ENCODE measurements at regions not wholly inside any gene's neighbourhood (a gene's known extent, or its start where the extent isn't known, plus 50 kb on each side); places are given as distances from the start of the nearest gene placed in this dataset.

DNA sequence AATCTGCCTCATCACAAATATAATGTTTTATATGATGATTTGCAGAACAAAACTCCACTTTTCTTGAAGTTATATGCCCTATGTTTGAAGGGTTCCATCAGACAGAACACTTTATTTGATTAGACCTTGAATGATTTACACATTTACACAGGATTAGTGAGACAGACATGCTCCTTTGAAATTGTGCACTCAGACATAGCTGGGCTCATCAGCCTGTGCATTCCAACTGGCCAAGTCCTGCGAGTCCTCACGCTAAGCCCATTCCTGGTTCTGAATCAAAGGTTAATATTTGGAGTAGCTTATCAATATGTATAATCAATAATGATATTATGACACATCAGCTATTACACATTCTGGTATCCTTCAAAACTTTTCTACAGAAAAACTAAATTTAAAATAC is 173.6 kb downstream of the MBL2 start:
- CTCF ChIA-PET: no interaction called here
- no TSS peak for BruUV-seq (replicated peaks)
- Histone ChIP-seq H3K9me3 (ENCODE audit: control insufficient read depth in 1 of 2, insufficient read depth in 1 of 2, low read depth in 1 of 2, low read length in 2 of 2) (no peaks in the 10 kb centered on the region), H3K36me3 (ENCODE audit: control insufficient read depth in 1 of 2, insufficient read depth in 2 of 2, low read length in 2 of 2) (no peaks in the 10 kb centered on the region), H2AFZ (ENCODE audit: low read depth, low read length, poor library complexity, severe bottlenecking) (peak overlapping the region; percentile 6), H3K4me2 (ENCODE audit: low read length) (no peak overlapping the region), H3K27ac (ENCODE audit: low read depth, low read length) (no peak overlapping the region), H3K9ac (ENCODE audit: low read length) (no peak overlapping the region), H3K9me2 (ENCODE audit: insufficient read depth) (no peaks in the 10 kb centered on the region), H3K4me3 (replicated peaks in 1 of 2; ENCODE audit: low read depth in 1 of 2, low read length in 2 of 2) (no peak overlapping the region), H4K20me1 (ENCODE audit: insufficient read depth) (no peaks in the 10 kb centered on the region), H3K4me1 (ENCODE audit: control insufficient read depth in 1 of 2, insufficient read depth in 2 of 2, low read length in 2 of 2) (peaks cover 0 to 5% of the 10 kb centered on the region in 2 experiments; a peak in 1 of 4 replicates), H3K79me2 (ENCODE audit: insufficient read depth, low read length) (no peaks in the 10 kb centered on the region), H3K27me3 (ENCODE audit: insufficient read depth, low read length) (no peaks in the 10 kb centered on the region)
- RAD21 ChIA-PET (ENCODE audit: low non-redundant PET in 1 of 2, low total read pairs in 2 of 2, uncharacterized antibody in 2 of 2, unreplicated experiment in 2 of 2): no interaction called here
- DNase-seq (ENCODE audit: low read depth, low spot score) (no peak), ATAC-seq (no peak)
- POLR2A ChIA-PET: no interaction called here
- TF ChIP-seq YY1 (IDR thresholded peaks at IDR 0.05; ENCODE audit: extremely low read depth, insufficient replicate concordance, low read depth, low read length) (no peak), CEBPB (IDR thresholded peaks at IDR 0.05; ENCODE audit: low read depth) (no peak), SP1 (IDR thresholded peaks at IDR 0.05; ENCODE audit: low read depth) (no peak), TCF7L2 (IDR thresholded peaks at IDR 0.05; ENCODE audit: borderline replicate concordance, extremely low read depth, insufficient read depth, insufficient read length) (no peak), JUND (IDR thresholded peaks at IDR 0.05) (no peak), EGR1 (IDR thresholded peaks at IDR 0.05; ENCODE audit: low read depth) (no peak), RAD21 (IDR thresholded peaks at IDR 0.05; ENCODE audit: low read depth) (no peak), FOSL1 (IDR thresholded peaks at IDR 0.05; ENCODE audit: low read depth) (no peak), ELF1 (IDR thresholded peaks at IDR 0.05; ENCODE audit: borderline replicate concordance, low read depth) (no peak), ZFX (IDR thresholded peaks at IDR 0.05) (no peak)
- TF ChIP-seq, protein P1, sequence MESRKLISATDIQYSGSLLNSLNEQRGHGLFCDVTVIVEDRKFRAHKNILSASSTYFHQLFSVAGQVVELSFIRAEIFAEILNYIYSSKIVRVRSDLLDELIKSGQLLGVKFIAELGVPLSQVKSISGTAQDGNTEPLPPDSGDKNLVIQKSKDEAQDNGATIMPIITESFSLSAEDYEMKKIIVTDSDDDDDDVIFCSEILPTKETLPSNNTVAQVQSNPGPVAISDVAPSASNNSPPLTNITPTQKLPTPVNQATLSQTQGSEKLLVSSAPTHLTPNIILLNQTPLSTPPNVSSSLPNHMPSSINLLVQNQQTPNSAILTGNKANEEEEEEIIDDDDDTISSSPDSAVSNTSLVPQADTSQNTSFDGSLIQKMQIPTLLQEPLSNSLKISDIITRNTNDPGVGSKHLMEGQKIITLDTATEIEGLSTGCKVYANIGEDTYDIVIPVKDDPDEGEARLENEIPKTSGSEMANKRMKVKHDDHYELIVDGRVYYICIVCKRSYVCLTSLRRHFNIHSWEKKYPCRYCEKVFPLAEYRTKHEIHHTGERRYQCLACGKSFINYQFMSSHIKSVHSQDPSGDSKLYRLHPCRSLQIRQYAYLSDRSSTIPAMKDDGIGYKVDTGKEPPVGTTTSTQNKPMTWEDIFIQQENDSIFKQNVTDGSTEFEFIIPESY (IDR thresholded peaks at IDR 0.05; ENCODE audit: extremely low read depth, insufficient replicate concordance, low read length): no peak
- TF ChIP-seq, protein P2, sequence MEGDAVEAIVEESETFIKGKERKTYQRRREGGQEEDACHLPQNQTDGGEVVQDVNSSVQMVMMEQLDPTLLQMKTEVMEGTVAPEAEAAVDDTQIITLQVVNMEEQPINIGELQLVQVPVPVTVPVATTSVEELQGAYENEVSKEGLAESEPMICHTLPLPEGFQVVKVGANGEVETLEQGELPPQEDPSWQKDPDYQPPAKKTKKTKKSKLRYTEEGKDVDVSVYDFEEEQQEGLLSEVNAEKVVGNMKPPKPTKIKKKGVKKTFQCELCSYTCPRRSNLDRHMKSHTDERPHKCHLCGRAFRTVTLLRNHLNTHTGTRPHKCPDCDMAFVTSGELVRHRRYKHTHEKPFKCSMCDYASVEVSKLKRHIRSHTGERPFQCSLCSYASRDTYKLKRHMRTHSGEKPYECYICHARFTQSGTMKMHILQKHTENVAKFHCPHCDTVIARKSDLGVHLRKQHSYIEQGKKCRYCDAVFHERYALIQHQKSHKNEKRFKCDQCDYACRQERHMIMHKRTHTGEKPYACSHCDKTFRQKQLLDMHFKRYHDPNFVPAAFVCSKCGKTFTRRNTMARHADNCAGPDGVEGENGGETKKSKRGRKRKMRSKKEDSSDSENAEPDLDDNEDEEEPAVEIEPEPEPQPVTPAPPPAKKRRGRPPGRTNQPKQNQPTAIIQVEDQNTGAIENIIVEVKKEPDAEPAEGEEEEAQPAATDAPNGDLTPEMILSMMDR (IDR thresholded peaks at IDR 0.05 in 2 of 3, conservative IDR thresholded peaks at IDR 0.05 in 1 of 3; ENCODE audit: borderline replicate concordance in 1 of 3, insufficient read depth in 1 of 3, low read depth in 2 of 3, low read length in 2 of 3): no peak
- TF ChIP-seq, protein P3, sequence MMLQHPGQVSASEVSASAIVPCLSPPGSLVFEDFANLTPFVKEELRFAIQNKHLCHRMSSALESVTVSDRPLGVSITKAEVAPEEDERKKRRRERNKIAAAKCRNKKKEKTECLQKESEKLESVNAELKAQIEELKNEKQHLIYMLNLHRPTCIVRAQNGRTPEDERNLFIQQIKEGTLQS (IDR thresholded peaks at IDR 0.05): no peak
- intact Hi-C loops (cut with micrococcal nuclease): no loop called here

Data from HCT116 (cell line).